CD14-positive monocyte (primary cell): ENCODE measurements at regions not wholly inside any gene's neighbourhood (a gene's known extent, or its start where the extent isn't known, plus 50 kb on each side); places are given as distances from the start of the nearest gene placed in this dataset.

ENCODE experiments used
- DNase-seq, 3 donors: peaks; one replicate each; pipeline ENCODE4 v3.0.0-alpha.2; 2011 to 2022
- H2AFZ ChIP-seq: 2 replicates; pipeline ENCODE4 v1.6.0; 2012; ENCODE audit warnings: mild to moderate bottlenecking, low read depth, low read length, inconsistent platforms; ENCODE audit not compliant: insufficient read depth, poor library complexity, severe bottlenecking
- H3K27ac ChIP-seq, 2 donors: 1 replicate in 1 of 2; 2 replicates in 1 of 2; pipeline ENCODE4 v1.5.1; 2012 to 2013; ENCODE audit warnings: low read length in 2 of 2, control low read depth in 1 of 2, inconsistent platforms in 1 of 2, low read depth in 1 of 2, mild to moderate bottlenecking in 1 of 2
- H3K27me3 ChIP-seq, 2 donors: one replicate each; pipeline versions ENCODE4 v1.6.0 to v1.6.1; 2011 to 2013; ENCODE audit warnings: low read length in 2 of 2; ENCODE audit not compliant: control insufficient read depth in 2 of 2, insufficient read depth in 2 of 2
- H3K36me3 ChIP-seq, 2 donors: replicated peaks in 1 of 2; 1 replicate in 1 of 2; 2 replicates in 1 of 2; pipeline versions ENCODE4 v1.5.1 to v1.6.1; 2012 to 2013; ENCODE audit warnings: low read length in 2 of 2, control low read depth in 1 of 2, inconsistent platforms in 1 of 2, mild to moderate bottlenecking in 1 of 2; ENCODE audit not compliant: insufficient read depth in 2 of 2, control insufficient read depth in 1 of 2
- H3K4me1 ChIP-seq, 2 donors: 1 replicate in 1 of 2; 2 replicates in 1 of 2; pipeline versions ENCODE4 v1.5.1 to v1.6.1; 2012 to 2013; ENCODE audit warnings: low read length in 2 of 2, control low read depth in 1 of 2, inconsistent platforms in 1 of 2, mild to moderate bottlenecking in 1 of 2, moderate library complexity in 1 of 2; ENCODE audit not compliant: insufficient read depth in 2 of 2, control insufficient read depth in 1 of 2
- H3K4me2 ChIP-seq: replicated peaks from 2 replicates; pipeline ENCODE3; 2012; ENCODE audit warnings: low read length, moderate library complexity, mild to moderate bottlenecking; ENCODE audit not compliant: poor library complexity, severe bottlenecking; ENCODE audit errors: extremely low read depth
- H3K4me3 ChIP-seq, 3 experiments: fragments of 200-600 bp in 1 of 3; sonication (generic) in 1 of 3; replicated peaks in 1 of 3; 1 replicate in 2 of 3; 2 replicates in 1 of 3; pipeline ENCODE4 v1.5.1; 2011 to 2013; ENCODE audit warnings: low read length in 3 of 3, mild to moderate bottlenecking in 3 of 3, control low read depth in 2 of 3, low read depth in 2 of 3, inconsistent platforms in 1 of 3, moderate library complexity in 1 of 3
- H3K79me2 ChIP-seq: 2 replicates; pipeline ENCODE4 v1.6.0; 2012; ENCODE audit warnings: mild to moderate bottlenecking, control low read depth, inconsistent platforms, low read length, moderate library complexity; ENCODE audit not compliant: insufficient read depth
- H3K9ac ChIP-seq: 2 replicates; pipeline ENCODE4 v1.6.0; 2017; ENCODE audit warnings: low read length, mild to moderate bottlenecking; ENCODE audit not compliant: insufficient read depth, poor library complexity, severe bottlenecking
- H3K9me3 ChIP-seq, 2 donors: replicated peaks in 1 of 2; 1 replicate in 1 of 2; 2 replicates in 1 of 2; pipeline versions ENCODE4 v1.5.1 to v1.6.1; 2012 to 2013; ENCODE audit warnings: low read length in 2 of 2, control low read depth in 1 of 2; ENCODE audit not compliant: control insufficient read depth in 1 of 2, insufficient read depth in 1 of 2
- H4K20me1 ChIP-seq: 2 replicates; pipeline ENCODE4 v1.6.0; 2012; ENCODE audit warnings: mild to moderate bottlenecking, low read length, control low read depth, moderate library complexity; ENCODE audit not compliant: insufficient read depth
- H3K27ac Mint-ChIP-seq, 7 donors: one replicate each; pipeline ENCODE4 v1.8.0; 2020; ENCODE audit warnings: mild to moderate bottlenecking in 7 of 7, mixed read lengths in 7 of 7, moderate library complexity in 6 of 7, inconsistent platforms in 2 of 7
- H3K27me3 Mint-ChIP-seq, 3 donors: one replicate each; pipeline ENCODE4 v1.8.0; 2021 to 2022; ENCODE audit warnings: low read depth in 3 of 3, mild to moderate bottlenecking in 3 of 3, mixed read lengths in 3 of 3, moderate library complexity in 3 of 3, inconsistent platforms in 1 of 3
- H3K36me3 Mint-ChIP-seq, 2 donors: one replicate each; pipeline ENCODE4 v1.8.0; 2020; ENCODE audit warnings: mixed read lengths in 2 of 2, inconsistent platforms in 1 of 2, mild to moderate bottlenecking in 1 of 2
- H3K4me1 Mint-ChIP-seq: one replicate; pipeline ENCODE4 v1.8.0; 2020; ENCODE audit warnings: mild to moderate bottlenecking, mixed read lengths
- H3K4me3 Mint-ChIP-seq, 2 donors: one replicate each; pipeline ENCODE4 v1.8.0; 2020; ENCODE audit warnings: mild to moderate bottlenecking in 2 of 2, mixed read lengths in 2 of 2, moderate library complexity in 1 of 2
- H3K9me3 Mint-ChIP-seq, 7 donors: one replicate each; pipeline ENCODE4 v1.8.0; 2020 to 2022; ENCODE audit warnings: mixed read lengths in 7 of 7, mild to moderate bottlenecking in 6 of 7, moderate library complexity in 6 of 7, inconsistent platforms in 2 of 7
- WGBS: methylation state at CpG from one replicate; pipeline ENCODE4 v1.1.5; 2013; ENCODE audit warnings: missing lambda C conversion rate; ENCODE audit not compliant: insufficient coverage; 5-methylcytosine and 5-hydroxymethylcytosine counted together
- intact Hi-C, 2 donors: fragments of 100-400 bp; cut with micrococcal nuclease; formaldehyde crosslinking; loops; one replicate each; pipeline versions ENCODE4 v1.15.0 to v1.15.1; 2023
- TF ChIP-seq, protein P1 (sequence below): fragments of 200-600 bp; IDR thresholded peaks from one replicate; pipeline ENCODE4 v1.8.0; 2022; ENCODE audit warnings: antibody characterized with exemption, mild to moderate bottlenecking

- no peaks in the 10 kb centered on the region for H3K36me3 Mint-ChIP-seq
- H3K4me3 ChIP-seq = no peak overlapping the region
- DNase-seq = no peak
Observed at GRCh38 chr1:222241410-222241809, 306.5 kb downstream of the HHIPL2 start.

DNA sequence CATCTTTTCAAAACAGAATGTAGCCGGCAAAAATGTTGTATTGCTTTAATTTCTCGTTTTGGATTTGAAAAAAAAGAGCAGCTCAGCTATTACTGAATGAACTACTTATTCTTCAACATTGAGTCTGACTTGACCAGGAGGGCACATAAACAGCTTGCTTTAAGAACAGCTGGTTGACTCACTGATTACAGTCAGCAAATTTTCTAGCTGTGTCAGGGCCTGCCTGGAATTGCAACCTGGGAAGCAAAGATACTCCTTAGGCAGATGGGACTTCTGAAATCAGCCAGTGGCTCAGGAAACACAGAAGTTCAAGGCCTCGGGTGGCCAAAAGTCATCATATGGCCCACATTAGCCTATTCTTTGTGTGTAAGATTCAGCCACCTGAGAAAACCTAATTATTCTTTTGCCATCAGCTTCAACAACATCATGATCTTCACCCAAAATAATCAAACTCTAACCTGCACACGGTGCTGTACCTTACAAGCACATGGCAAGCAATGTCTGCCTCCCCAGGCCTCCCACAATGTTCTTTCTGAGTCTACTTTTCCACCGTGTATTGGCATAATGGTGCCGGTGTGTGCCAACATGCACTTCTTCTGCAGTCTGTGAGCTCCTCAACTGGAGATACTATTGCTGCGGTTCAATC is 307.2 kb downstream of the HHIPL2 start:
- intact Hi-C loops = no loop called here
- no peaks in the 10 kb centered on the region for H3K36me3 ChIP-seq
- no peak overlapping the region for H3K9ac ChIP-seq
- no peak overlapping the region for H3K27ac ChIP-seq
- Mint-ChIP-seq H3K36me3 (no peaks in the 10 kb centered on the region), H3K4me3 (no peak overlapping the region), H3K4me1 (no peaks in the 10 kb centered on the region), H3K27ac (no peak overlapping the region), H3K27me3 (no peaks in the 10 kb centered on the region), H3K9me3 (peaks cover 0 to 5% (median 0%) of the 10 kb centered on the region in 7 donors)
- TF ChIP-seq, protein P1, sequence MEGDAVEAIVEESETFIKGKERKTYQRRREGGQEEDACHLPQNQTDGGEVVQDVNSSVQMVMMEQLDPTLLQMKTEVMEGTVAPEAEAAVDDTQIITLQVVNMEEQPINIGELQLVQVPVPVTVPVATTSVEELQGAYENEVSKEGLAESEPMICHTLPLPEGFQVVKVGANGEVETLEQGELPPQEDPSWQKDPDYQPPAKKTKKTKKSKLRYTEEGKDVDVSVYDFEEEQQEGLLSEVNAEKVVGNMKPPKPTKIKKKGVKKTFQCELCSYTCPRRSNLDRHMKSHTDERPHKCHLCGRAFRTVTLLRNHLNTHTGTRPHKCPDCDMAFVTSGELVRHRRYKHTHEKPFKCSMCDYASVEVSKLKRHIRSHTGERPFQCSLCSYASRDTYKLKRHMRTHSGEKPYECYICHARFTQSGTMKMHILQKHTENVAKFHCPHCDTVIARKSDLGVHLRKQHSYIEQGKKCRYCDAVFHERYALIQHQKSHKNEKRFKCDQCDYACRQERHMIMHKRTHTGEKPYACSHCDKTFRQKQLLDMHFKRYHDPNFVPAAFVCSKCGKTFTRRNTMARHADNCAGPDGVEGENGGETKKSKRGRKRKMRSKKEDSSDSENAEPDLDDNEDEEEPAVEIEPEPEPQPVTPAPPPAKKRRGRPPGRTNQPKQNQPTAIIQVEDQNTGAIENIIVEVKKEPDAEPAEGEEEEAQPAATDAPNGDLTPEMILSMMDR = no peak
- H3K4me1 ChIP-seq = no peaks in the 10 kb centered on the region
- 98% methylated on average over 4 of the region's 7 CpGs for WGBS
- H2AFZ ChIP-seq = no peak overlapping the region
- no peak for DNase-seq
- H3K4me2 ChIP-seq = no peak overlapping the region
- H3K9me3 ChIP-seq = no peaks in the 10 kb centered on the region
- no peaks in the 10 kb centered on the region for H3K79me2 ChIP-seq
- no peak overlapping the region for H3K4me3 ChIP-seq
- no peaks in the 10 kb centered on the region for H3K27me3 ChIP-seq
- no peaks in the 10 kb centered on the region for H4K20me1 ChIP-seq

More at GRCh38 chr1:222241410-222241809, 306.5 kb downstream of the HHIPL2 start:
- TF ChIP-seq, protein P1 = no peak
- no peaks in the 10 kb centered on the region for H3K9me3 ChIP-seq
- H3K27me3 ChIP-seq = no peaks in the 10 kb centered on the region
- no peak overlapping the region for H3K4me2 ChIP-seq
- no peak overlapping the region for H3K27ac ChIP-seq
- no peaks in the 10 kb centered on the region for H3K4me1 Mint-ChIP-seq
- H3K4me1 ChIP-seq = no peaks in the 10 kb centered on the region
- no peak overlapping the region for H3K9ac ChIP-seq
- intact Hi-C loops = no loop called here
- no peaks in the 10 kb centered on the region for H4K20me1 ChIP-seq
- H3K4me3 Mint-ChIP-seq = no peak overlapping the region
- H3K36me3 ChIP-seq = no peaks in the 10 kb centered on the region
- H3K9me3 Mint-ChIP-seq = peaks cover 0 to 5% (median 0%) of the 10 kb centered on the region in 7 donors
- 100% methylated on average over 3 of the region's 5 CpGs for WGBS
- no peaks in the 10 kb centered on the region for H3K79me2 ChIP-seq
- H3K27me3 Mint-ChIP-seq = no peaks in the 10 kb centered on the region
- no peak overlapping the region for H2AFZ ChIP-seq
- no peak overlapping the region for H3K27ac Mint-ChIP-seq
